ENCODE measurements at regions not wholly inside any gene's neighbourhood (a gene's known extent, or its start where the extent isn't known, plus 50 kb on each side); places are given as distances from the start of the nearest gene placed in this dataset.

- Histone ChIP-seq H3K4me1 (ENCODE audit: low read length) (peaks cover 5% of the 10 kb centered on the region), H3K79me2 (ENCODE audit: low read length) (no peaks in the 10 kb centered on the region), H3K36me3 (replicated peaks; ENCODE audit: low read depth, low read length) (no peaks in the 10 kb centered on the region), H3K9ac (ENCODE audit: low read length) (no peak overlapping the region), H3K9me3 (ENCODE audit: insufficient read depth, low read length) (no peaks in the 10 kb centered on the region), H3K27me3 (ENCODE audit: low read depth, low read length) (no peaks in the 10 kb centered on the region), H4K20me1 (ENCODE audit: insufficient read depth, low read length) (no peaks in the 10 kb centered on the region), H2AFZ (ENCODE audit: low read depth, low read length) (no peak overlapping the region), H3K4me3 (ENCODE audit: low read length) (no peak overlapping the region), H3K4me2 (ENCODE audit: low read length) (no peak overlapping the region), H3K27ac (ENCODE audit: low read length) (no peak overlapping the region)
- no peak for TF ChIP-seq EZH2phosphoT487 (IDR thresholded peaks at IDR 0.05; ENCODE audit: low read depth)
- no peak for TF ChIP-seq CTCF (IDR thresholded peaks at IDR 0.05; ENCODE audit: low read depth, low read length)
These were observed 221.7 kb downstream of the PDCD6IP start for GRCh38 chr3:34020170-34020569.

GRCh38 chr3:34020726-34021680 lies 222.6 kb downstream of the PDCD6IP start:
- Histone ChIP-seq H3K27me3 (ENCODE audit: low read depth, low read length) (no peaks in the 10 kb centered on the region), H4K20me1 (ENCODE audit: insufficient read depth, low read length) (no peaks in the 10 kb centered on the region), H3K9ac (ENCODE audit: low read length) (no peak overlapping the region), H3K79me2 (ENCODE audit: low read length) (no peaks in the 10 kb centered on the region), H3K36me3 (replicated peaks; ENCODE audit: low read depth, low read length) (no peaks in the 10 kb centered on the region), H3K9me3 (ENCODE audit: insufficient read depth, low read length) (no peaks in the 10 kb centered on the region), H3K27ac (ENCODE audit: low read length) (no peak overlapping the region), H3K4me3 (ENCODE audit: low read length) (no peak overlapping the region), H3K4me1 (ENCODE audit: low read length) (peaks cover 5% of the 10 kb centered on the region), H3K4me2 (ENCODE audit: low read length) (no peak overlapping the region), H2AFZ (ENCODE audit: low read depth, low read length) (no peak overlapping the region)
- no peak for TF ChIP-seq CTCF (IDR thresholded peaks at IDR 0.05; ENCODE audit: low read depth, low read length)
- no peak for TF ChIP-seq EZH2phosphoT487 (IDR thresholded peaks at IDR 0.05; ENCODE audit: low read depth)

- Histone ChIP-seq H3K9ac (ENCODE audit: low read length) (no peak overlapping the region), H3K4me1 (ENCODE audit: low read length) (peaks cover 5% of the 10 kb centered on the region), H3K4me2 (ENCODE audit: low read length) (no peak overlapping the region), H3K36me3 (replicated peaks; ENCODE audit: low read depth, low read length) (no peaks in the 10 kb centered on the region), H4K20me1 (ENCODE audit: insufficient read depth, low read length) (no peaks in the 10 kb centered on the region), H3K9me3 (ENCODE audit: insufficient read depth, low read length) (no peaks in the 10 kb centered on the region), H2AFZ (ENCODE audit: low read depth, low read length) (no peak overlapping the region), H3K27ac (ENCODE audit: low read length) (no peak overlapping the region), H3K27me3 (ENCODE audit: low read depth, low read length) (no peaks in the 10 kb centered on the region), H3K79me2 (ENCODE audit: low read length) (no peaks in the 10 kb centered on the region), H3K4me3 (ENCODE audit: low read length) (no peak overlapping the region)
- TF ChIP-seq EZH2phosphoT487 (IDR thresholded peaks at IDR 0.05; ENCODE audit: low read depth) (no peak), CTCF (IDR thresholded peaks at IDR 0.05; ENCODE audit: low read depth, low read length) (no peak)
These were observed 223.7 kb downstream of the PDCD6IP start for GRCh38 chr3:34022147-34022546.

GRCh38 chr3:34024447-34025240 lies 226.2 kb downstream of the PDCD6IP start:
- Histone ChIP-seq H3K4me3 (ENCODE audit: low read length) (no peak overlapping the region), H3K36me3 (replicated peaks; ENCODE audit: low read depth, low read length) (no peaks in the 10 kb centered on the region), H3K4me2 (ENCODE audit: low read length) (no peak overlapping the region), H3K9me3 (ENCODE audit: insufficient read depth, low read length) (no peaks in the 10 kb centered on the region), H3K4me1 (ENCODE audit: low read length) (peaks cover 5% of the 10 kb centered on the region), H4K20me1 (ENCODE audit: insufficient read depth, low read length) (no peaks in the 10 kb centered on the region), H3K27ac (ENCODE audit: low read length) (no peak overlapping the region), H3K27me3 (ENCODE audit: low read depth, low read length) (no peaks in the 10 kb centered on the region), H2AFZ (ENCODE audit: low read depth, low read length) (no peak overlapping the region), H3K79me2 (ENCODE audit: low read length) (no peaks in the 10 kb centered on the region), H3K9ac (ENCODE audit: low read length) (no peak overlapping the region)
- TF ChIP-seq EZH2phosphoT487 (IDR thresholded peaks at IDR 0.05; ENCODE audit: low read depth) (no peak), CTCF (IDR thresholded peaks at IDR 0.05; ENCODE audit: low read depth, low read length) (no peak)
